ENCODE measurements at regions not wholly inside any gene's neighbourhood (a gene's known extent, or its start where the extent isn't known, plus 50 kb on each side); places are given as distances from the start of the nearest gene placed in this dataset.

DNA sequence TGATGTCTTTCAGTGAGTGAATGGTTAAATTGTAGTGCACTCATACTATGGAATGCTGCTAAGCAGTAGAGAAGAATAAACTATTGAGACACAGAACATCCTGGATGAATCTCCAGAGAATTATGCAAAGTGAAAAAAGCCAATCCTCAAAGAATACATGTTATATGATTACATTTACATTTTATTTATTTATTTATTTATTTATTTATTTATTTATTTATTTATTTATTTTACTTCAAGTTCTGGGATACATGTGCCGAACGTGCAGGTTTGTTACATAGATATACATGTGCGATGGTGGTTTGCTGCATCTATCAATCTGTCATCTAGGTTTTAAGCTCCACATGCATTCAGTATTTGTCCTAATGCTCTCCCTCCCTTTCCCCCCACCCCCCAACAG is 175.8 kb upstream of the VGLL2 start (continued):
- 0 out of 2 replicates have a peak, but pooled peaks have one; percentile 65 for TF ChIP-seq ZNF514 (tag by site-specific recombination; IDR thresholded peaks at IDR 0.05)
- peak; percentile 46; the same call in 1 of the 2 replicates for TF ChIP-seq ZNF558 (tag by site-specific recombination; IDR thresholded peaks at IDR 0.05)
- 0 out of 2 replicates have a peak, but pooled peaks have one; percentile 54 for TF ChIP-seq ZNF354C (tag by site-specific recombination; IDR thresholded peaks at IDR 0.05; ENCODE audit: borderline replicate concordance, low read depth)
- TF ChIP-seq, protein P1, sequence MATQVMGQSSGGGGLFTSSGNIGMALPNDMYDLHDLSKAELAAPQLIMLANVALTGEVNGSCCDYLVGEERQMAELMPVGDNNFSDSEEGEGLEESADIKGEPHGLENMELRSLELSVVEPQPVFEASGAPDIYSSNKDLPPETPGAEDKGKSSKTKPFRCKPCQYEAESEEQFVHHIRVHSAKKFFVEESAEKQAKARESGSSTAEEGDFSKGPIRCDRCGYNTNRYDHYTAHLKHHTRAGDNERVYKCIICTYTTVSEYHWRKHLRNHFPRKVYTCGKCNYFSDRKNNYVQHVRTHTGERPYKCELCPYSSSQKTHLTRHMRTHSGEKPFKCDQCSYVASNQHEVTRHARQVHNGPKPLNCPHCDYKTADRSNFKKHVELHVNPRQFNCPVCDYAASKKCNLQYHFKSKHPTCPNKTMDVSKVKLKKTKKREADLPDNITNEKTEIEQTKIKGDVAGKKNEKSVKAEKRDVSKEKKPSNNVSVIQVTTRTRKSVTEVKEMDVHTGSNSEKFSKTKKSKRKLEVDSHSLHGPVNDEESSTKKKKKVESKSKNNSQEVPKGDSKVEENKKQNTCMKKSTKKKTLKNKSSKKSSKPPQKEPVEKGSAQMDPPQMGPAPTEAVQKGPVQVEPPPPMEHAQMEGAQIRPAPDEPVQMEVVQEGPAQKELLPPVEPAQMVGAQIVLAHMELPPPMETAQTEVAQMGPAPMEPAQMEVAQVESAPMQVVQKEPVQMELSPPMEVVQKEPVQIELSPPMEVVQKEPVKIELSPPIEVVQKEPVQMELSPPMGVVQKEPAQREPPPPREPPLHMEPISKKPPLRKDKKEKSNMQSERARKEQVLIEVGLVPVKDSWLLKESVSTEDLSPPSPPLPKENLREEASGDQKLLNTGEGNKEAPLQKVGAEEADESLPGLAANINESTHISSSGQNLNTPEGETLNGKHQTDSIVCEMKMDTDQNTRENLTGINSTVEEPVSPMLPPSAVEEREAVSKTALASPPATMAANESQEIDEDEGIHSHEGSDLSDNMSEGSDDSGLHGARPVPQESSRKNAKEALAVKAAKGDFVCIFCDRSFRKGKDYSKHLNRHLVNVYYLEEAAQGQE (tag by site-specific recombination; IDR thresholded peaks at IDR 0.05): peak; percentile 70; the same call in 1 of the 2 replicates
- 0 out of 2 replicates have a peak, but pooled peaks have one; percentile 23 for TF ChIP-seq KLF7 (tag by site-specific recombination; IDR thresholded peaks at IDR 0.05; ENCODE audit: borderline replicate concordance)
- peak; percentile 36; the same call in 1 of the 2 replicates for TF ChIP-seq ZNF664 (tag by site-specific recombination; IDR thresholded peaks at IDR 0.05)
- TF ChIP-seq, protein P2, sequence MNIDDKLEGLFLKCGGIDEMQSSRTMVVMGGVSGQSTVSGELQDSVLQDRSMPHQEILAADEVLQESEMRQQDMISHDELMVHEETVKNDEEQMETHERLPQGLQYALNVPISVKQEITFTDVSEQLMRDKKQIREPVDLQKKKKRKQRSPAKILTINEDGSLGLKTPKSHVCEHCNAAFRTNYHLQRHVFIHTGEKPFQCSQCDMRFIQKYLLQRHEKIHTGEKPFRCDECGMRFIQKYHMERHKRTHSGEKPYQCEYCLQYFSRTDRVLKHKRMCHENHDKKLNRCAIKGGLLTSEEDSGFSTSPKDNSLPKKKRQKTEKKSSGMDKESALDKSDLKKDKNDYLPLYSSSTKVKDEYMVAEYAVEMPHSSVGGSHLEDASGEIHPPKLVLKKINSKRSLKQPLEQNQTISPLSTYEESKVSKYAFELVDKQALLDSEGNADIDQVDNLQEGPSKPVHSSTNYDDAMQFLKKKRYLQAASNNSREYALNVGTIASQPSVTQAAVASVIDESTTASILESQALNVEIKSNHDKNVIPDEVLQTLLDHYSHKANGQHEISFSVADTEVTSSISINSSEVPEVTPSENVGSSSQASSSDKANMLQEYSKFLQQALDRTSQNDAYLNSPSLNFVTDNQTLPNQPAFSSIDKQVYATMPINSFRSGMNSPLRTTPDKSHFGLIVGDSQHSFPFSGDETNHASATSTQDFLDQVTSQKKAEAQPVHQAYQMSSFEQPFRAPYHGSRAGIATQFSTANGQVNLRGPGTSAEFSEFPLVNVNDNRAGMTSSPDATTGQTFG (tag by site-specific recombination; IDR thresholded peaks at IDR 0.05; ENCODE audit: borderline replicate concordance): no peak
- peak; percentile 23; the same call in 1 of the 2 replicates for TF ChIP-seq SP3 (tag by site-specific recombination; IDR thresholded peaks at IDR 0.05)
- no peak for TF ChIP-seq MEIS1 (CRISPR knock-in tag; IDR thresholded peaks at IDR 0.05; ENCODE audit: borderline replicate concordance)
- peak; percentile 96 for TF ChIP-seq ZNF426 (tag by site-specific recombination; IDR thresholded peaks at IDR 0.05)
- no peak for TF ChIP-seq ZNF324 (tag by site-specific recombination; IDR thresholded peaks at IDR 0.05)
- TF ChIP-seq ZNF529 (tag by site-specific recombination; IDR thresholded peaks at IDR 0.05; ENCODE audit: insufficient replicate concordance): peak; percentile 56
- TF ChIP-seq, protein P3, sequence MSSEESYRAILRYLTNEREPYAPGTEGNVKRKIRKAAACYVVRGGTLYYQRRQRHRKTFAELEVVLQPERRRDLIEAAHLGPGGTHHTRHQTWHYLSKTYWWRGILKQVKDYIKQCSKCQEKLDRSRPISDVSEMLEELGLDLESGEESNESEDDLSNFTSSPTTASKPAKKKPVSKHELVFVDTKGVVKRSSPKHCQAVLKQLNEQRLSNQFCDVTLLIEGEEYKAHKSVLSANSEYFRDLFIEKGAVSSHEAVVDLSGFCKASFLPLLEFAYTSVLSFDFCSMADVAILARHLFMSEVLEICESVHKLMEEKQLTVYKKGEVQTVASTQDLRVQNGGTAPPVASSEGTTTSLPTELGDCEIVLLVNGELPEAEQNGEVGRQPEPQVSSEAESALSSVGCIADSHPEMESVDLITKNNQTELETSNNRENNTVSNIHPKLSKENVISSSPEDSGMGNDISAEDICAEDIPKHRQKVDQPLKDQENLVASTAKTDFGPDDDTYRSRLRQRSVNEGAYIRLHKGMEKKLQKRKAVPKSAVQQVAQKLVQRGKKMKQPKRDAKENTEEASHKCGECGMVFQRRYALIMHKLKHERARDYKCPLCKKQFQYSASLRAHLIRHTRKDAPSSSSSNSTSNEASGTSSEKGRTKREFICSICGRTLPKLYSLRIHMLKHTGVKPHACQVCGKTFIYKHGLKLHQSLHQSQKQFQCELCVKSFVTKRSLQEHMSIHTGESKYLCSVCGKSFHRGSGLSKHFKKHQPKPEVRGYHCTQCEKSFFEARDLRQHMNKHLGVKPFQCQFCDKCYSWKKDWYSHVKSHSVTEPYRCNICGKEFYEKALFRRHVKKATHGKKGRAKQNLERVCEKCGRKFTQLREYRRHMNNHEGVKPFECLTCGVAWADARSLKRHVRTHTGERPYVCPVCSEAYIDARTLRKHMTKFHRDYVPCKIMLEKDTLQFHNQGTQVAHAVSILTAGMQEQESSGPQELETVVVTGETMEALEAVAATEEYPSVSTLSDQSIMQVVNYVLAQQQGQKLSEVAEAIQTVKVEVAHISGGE (tag by site-specific recombination; conservative IDR thresholded peaks at IDR 0.05; ENCODE audit: low read depth): peak; percentile 81
- peak; percentile 83; the same call in 1 of the 2 replicates for TF ChIP-seq ZNF140 (tag by site-specific recombination; IDR thresholded peaks at IDR 0.05)
- peak; percentile 70; the same call in 1 of the 2 replicates for TF ChIP-seq ZNF202 (tag by site-specific recombination; IDR thresholded peaks at IDR 0.05; ENCODE audit: borderline replicate concordance)

DNA sequence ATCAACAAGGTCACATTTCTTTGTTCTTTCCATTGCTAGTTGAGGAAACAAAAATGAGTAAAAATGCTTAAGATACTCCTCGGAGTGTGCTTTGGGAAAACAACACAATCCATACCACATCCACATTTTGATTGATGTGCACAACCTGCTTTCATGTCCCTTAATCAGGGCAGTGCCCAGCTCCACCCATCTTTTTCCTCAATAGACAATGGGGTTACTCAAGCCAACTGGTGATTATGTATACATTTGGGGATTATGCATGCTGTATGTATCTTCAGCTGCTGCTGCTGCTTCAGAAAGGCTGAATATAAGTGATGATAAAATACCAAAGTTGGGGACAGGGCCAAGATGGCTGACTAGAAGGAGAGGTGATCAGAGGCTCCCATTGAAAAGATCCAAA is 155.2 kb upstream of the VGLL2 start:
- ChIA-PET POLR2A (no interaction called here), CTCF (no interaction called here)
- no peaks in the 10 kb centered on the region for H3K4me1 ChIP-seq (ENCODE audit: control insufficient read depth, insufficient read depth, low read length)
- no peaks in the 10 kb centered on the region for H3K9me3 ChIP-seq (ENCODE audit: control insufficient read depth, insufficient read depth, low read depth, low read length)
- TF ChIP-seq ZNF23 (tag by site-specific recombination; IDR thresholded peaks at IDR 0.05; ENCODE audit: borderline replicate concordance) (no peak), ZNF211 (tag by site-specific recombination; IDR thresholded peaks at IDR 0.05; ENCODE audit: low read depth) (no peak), ZNF423 (tag by site-specific recombination; IDR thresholded peaks at IDR 0.05) (no peak), ZNF629 (tag by site-specific recombination; IDR thresholded peaks at IDR 0.05) (no peak), ZNF747 (tag by site-specific recombination; IDR thresholded peaks at IDR 0.05) (no peak), PRDM1 (tag by site-specific recombination; IDR thresholded peaks at IDR 0.05) (no peak)
- TF ChIP-seq, protein P4, sequence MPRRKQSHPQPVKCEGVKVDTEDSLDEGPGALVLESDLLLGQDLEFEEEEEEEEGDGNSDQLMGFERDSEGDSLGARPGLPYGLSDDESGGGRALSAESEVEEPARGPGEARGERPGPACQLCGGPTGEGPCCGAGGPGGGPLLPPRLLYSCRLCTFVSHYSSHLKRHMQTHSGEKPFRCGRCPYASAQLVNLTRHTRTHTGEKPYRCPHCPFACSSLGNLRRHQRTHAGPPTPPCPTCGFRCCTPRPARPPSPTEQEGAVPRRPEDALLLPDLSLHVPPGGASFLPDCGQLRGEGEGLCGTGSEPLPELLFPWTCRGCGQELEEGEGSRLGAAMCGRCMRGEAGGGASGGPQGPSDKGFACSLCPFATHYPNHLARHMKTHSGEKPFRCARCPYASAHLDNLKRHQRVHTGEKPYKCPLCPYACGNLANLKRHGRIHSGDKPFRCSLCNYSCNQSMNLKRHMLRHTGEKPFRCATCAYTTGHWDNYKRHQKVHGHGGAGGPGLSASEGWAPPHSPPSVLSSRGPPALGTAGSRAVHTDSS (tag by site-specific recombination; IDR thresholded peaks at IDR 0.05): no peak
- H3K4me3 ChIP-seq (ENCODE audit: low read depth, low read length): no peak overlapping the region
- H3K27ac ChIP-seq (ENCODE audit: extremely low read depth, low read depth, low read length): no peak overlapping the region
- H3K36me3 ChIP-seq (ENCODE audit: control insufficient read depth in 2 of 2, insufficient read depth in 1 of 2, low read length in 2 of 2): no peaks in the 10 kb centered on the region
